ENCODE measurements at regions not wholly inside any gene's neighbourhood (a gene's known extent, or its start where the extent isn't known, plus 50 kb on each side); places are given as distances from the start of the nearest gene placed in this dataset.

DNA sequence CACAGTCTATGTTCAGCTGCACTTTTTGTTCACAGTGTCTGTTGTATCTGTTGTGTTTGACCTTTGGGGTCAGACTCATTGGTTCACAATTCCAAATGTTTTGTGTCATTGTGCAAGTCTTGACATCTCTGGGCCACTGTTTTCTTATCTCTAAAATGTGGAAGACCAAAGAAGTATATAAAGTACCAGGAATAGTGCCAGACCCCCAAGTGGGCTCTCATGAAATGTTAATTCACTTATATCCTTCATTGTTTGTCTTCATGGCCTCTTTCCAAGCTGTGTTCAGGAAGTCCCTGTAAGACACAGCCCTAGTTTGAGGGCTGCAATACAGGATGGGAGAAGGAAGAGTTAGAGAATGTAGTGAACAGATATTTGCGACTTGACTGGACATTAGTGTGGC lies 468.3 kb upstream of the BOD1L1 start:
- H3K27me3 Mint-ChIP-seq, result no peaks in the 10 kb centered on the region
- DNase-seq (ENCODE audit: low spot score), result no peak

GRCh38 chr4:14096396-14096965 lies 469.0 kb upstream of the BOD1L1 start:
- Mint-ChIP-seq H3K4me3 (no peak overlapping the region), H3K27ac (no peak overlapping the region), H3K9me3 (peaks cover 5% of the 10 kb centered on the region), H3K4me1 (ENCODE audit: low read depth in 2 of 2) (no peaks in the 10 kb centered on the region), H3K27me3 (no peaks in the 10 kb centered on the region), H3K36me3 (no peaks in the 10 kb centered on the region)
- no peak for DNase-seq (ENCODE audit: low spot score)
- ATAC-seq, result no peak

More for the DNA sequence above, 468.3 kb upstream of the BOD1L1 start:
- no peak for ATAC-seq
- Mint-ChIP-seq H3K4me1 (ENCODE audit: low read depth in 2 of 2) (no peaks in the 10 kb centered on the region), H3K9me3 (peaks cover 5% of the 10 kb centered on the region), H3K27ac (no peak overlapping the region), H3K4me3 (no peak overlapping the region), H3K36me3 (no peaks in the 10 kb centered on the region)

GRCh38 chr4:14100349-14100748 lies 472.8 kb upstream of the BOD1L1 start:
- no peaks in the 10 kb centered on the region for H3K4me1 Mint-ChIP-seq (ENCODE audit: low read depth in 2 of 2)
- H3K27me3 Mint-ChIP-seq, result no peaks in the 10 kb centered on the region
- H3K4me3 Mint-ChIP-seq, result no peak overlapping the region
- ATAC-seq, result no peak
- H3K9me3 Mint-ChIP-seq, result peaks cover 8% of the 10 kb centered on the region
- no peak for DNase-seq (ENCODE audit: low spot score)
- H3K36me3 Mint-ChIP-seq, result no peaks in the 10 kb centered on the region
- H3K27ac Mint-ChIP-seq, result no peak overlapping the region

DNA sequence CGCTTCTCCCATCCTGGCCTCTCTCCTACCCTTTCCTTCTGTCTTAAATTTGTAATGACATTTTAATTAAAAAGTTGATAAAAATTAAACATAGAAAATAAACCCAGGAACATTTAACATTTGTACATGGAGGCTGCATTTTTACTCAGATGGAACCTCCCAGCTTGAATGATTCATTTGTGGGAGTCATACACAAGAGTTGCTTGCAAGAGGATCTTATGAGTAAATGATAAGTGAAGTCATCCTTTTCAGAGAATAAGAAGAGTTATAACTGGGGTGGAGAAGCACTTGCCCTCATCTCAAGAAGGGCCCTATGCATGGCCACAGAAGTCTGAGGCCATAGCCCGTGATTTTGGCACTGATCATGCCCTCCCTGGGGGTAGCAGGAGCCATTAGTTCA lies 482.9 kb upstream of the BOD1L1 start:
- no peaks in the 10 kb centered on the region for H3K27me3 Mint-ChIP-seq
- no peak for ATAC-seq

DNA sequence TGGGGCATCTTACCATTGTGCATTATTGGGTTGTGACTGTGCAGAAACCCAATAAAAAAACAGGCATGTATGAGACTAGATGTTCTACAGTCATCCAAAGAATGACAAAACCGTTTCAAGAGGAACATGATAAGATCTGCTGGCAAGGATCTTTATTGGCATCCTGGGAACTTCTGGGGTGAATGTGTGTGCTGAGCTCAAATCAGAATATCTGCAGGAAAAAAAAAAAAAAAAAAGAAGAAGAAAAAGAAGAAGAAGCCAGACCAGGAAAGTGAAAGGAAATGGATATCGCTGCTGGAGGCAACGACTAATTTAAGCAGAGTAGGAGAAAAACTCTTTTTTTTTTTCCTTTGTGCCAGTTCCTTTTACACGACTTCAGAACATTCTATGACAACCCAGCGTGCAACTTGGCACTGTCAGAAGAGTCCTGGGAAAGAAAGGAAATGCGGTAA lies 484.2 kb upstream of the BOD1L1 start:
- Mint-ChIP-seq H3K27ac (no peak overlapping the region), H3K9me3 (peaks cover 9% of the 10 kb centered on the region), H3K4me1 (ENCODE audit: low read depth in 2 of 2) (no peaks in the 10 kb centered on the region), H3K4me3 (no peak overlapping the region), H3K36me3 (no peaks in the 10 kb centered on the region), H3K27me3 (no peaks in the 10 kb centered on the region)
- DNase-seq (ENCODE audit: low spot score) (no peak), ATAC-seq (no peak)

More for the DNA sequence above, 482.9 kb upstream of the BOD1L1 start:
- DNase-seq (ENCODE audit: low spot score), result no peak
- no peak overlapping the region for H3K4me3 Mint-ChIP-seq
- H3K4me1 Mint-ChIP-seq (ENCODE audit: low read depth in 2 of 2), result no peaks in the 10 kb centered on the region
- peaks cover 11% of the 10 kb centered on the region for H3K9me3 Mint-ChIP-seq
- H3K27ac Mint-ChIP-seq, result no peak overlapping the region
- H3K36me3 Mint-ChIP-seq, result no peaks in the 10 kb centered on the region

GRCh38 chr4:14115106-14115505 lies 487.6 kb upstream of the BOD1L1 start:
- Mint-ChIP-seq H3K9me3 (peaks cover 9% of the 10 kb centered on the region), H3K27me3 (no peaks in the 10 kb centered on the region), H3K36me3 (no peaks in the 10 kb centered on the region), H3K4me3 (no peak overlapping the region), H3K27ac (no peak overlapping the region), H3K4me1 (ENCODE audit: low read depth in 2 of 2) (peaks cover 0 to 2% of the 10 kb centered on the region in 2 donors)
- no peak for ATAC-seq
- no peak for DNase-seq (ENCODE audit: low spot score)

DNA sequence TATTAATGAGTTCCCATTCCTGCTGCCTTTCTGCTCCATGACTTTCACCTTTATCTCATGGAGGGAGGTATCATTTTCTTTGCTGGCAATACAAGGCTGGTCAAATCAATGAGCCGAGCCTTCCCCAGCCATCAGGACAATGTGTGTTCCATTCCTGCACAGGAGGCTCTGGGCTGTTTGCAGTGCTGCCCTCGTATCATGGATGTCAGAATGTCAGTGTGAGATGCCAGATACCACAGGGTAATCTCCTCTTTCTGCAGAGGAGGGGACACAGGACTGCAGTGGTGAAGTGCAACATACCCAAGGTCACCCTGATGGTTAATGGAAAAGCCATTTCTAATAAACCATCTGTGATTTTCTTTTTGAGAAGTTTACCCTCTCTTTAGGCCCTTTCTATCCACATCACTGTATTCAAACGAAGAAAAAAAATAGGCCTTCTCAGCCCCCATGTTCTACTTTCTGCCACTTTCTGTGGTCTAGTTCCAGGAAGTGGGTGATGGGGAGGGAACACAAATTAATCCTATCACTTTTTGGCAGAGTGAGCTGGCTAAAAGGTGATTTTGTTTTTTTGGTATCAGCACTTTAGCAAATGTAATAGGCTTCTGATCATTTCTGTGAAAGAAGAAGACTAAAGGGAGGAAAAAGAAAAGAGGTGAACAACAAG lies 490.2 kb upstream of the BOD1L1 start:
- Mint-ChIP-seq H3K4me1 (ENCODE audit: low read depth in 2 of 2) (peaks cover 0 to 2% of the 10 kb centered on the region in 2 donors), H3K9me3 (peaks cover 9% of the 10 kb centered on the region), H3K4me3 (no peak overlapping the region), H3K27ac (no peak overlapping the region), H3K36me3 (no peaks in the 10 kb centered on the region), H3K27me3 (no peaks in the 10 kb centered on the region)
- DNase-seq (ENCODE audit: low spot score) (no peak), ATAC-seq (no peak)

- Mint-ChIP-seq H3K4me1 (ENCODE audit: low read depth in 2 of 2) (no peaks in the 10 kb centered on the region), H3K27me3 (no peaks in the 10 kb centered on the region), H3K4me3 (no peak overlapping the region), H3K27ac (no peak overlapping the region), H3K9me3 (peaks cover 12% of the 10 kb centered on the region), H3K36me3 (no peaks in the 10 kb centered on the region)
- ATAC-seq, result no peak
- no peak for DNase-seq (ENCODE audit: low spot score)
Measured at GRCh38 chr4:14124816-14125215, 497.3 kb upstream of the BOD1L1 start.

DNA sequence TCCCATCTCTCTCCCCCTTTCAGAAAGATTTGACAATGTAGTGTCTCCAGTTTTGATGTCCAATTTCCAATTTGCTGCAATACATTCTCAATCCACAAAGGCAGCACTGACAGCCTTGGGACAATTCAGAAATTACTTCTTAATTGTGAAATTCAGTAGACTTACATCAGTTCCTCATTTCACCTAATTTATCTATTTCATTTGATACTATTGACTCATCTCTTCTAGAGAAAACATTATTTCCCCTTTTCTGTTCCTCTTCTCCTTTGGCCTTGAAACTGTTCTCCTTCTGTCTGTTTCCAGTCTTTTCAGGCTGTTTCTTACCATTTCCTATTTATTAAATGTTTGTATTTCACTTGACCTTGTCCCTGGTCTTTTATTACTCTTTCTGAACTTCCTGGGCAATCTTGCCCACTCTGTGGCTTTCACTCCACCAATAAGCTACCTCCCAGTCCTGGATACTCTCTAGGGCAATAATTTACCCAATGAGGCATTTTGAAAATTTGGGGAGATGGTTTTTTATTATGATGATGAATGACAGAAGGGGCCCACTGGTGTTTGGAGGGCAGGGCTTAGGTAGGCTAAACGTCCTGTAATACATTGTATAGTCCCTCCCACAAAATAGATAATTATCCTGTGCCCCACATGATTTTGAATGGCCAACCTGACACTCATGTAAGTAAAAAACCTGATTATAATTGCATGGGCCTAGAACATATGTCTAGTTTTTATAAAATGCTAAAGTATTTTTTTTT lies 498.0 kb upstream of the BOD1L1 start:
- H3K27me3 Mint-ChIP-seq, result no peaks in the 10 kb centered on the region
- no peaks in the 10 kb centered on the region for H3K36me3 Mint-ChIP-seq
- H3K4me1 Mint-ChIP-seq (ENCODE audit: low read depth in 2 of 2), result no peaks in the 10 kb centered on the region
- H3K9me3 Mint-ChIP-seq, result peaks cover 12% of the 10 kb centered on the region
- DNase-seq (ENCODE audit: low spot score), result no peak
- no peak overlapping the region for H3K4me3 Mint-ChIP-seq
- H3K27ac Mint-ChIP-seq, result no peak overlapping the region
- no peak for ATAC-seq

DNA sequence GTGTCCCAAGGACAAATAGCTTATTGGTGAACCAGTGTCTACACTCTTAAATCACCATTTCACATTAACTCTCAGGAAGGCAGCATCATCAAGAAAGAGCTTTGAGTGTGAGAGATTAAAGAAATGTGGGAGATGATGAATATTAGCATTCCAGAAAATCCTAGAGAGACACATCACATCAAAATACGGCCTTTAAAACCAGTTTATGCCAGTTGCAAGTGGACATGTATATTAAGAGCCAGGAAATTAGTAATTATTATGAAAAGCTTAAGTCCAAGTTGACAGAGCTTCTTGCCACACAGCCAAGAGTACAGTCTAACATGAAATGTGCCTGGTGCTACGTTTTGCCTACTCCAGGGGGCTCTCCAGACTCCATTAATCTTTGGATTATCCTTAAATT lies 503.0 kb upstream of the BOD1L1 start:
- H3K4me1 Mint-ChIP-seq (ENCODE audit: low read depth in 2 of 2), result no peaks in the 10 kb centered on the region
- DNase-seq (ENCODE audit: low spot score) (no peak), ATAC-seq (no peak)
- no peak overlapping the region for H3K4me3 Mint-ChIP-seq
- no peak overlapping the region for H3K27ac Mint-ChIP-seq
- peaks cover 6% of the 10 kb centered on the region for H3K9me3 Mint-ChIP-seq
- H3K36me3 Mint-ChIP-seq, result no peaks in the 10 kb centered on the region
- no peaks in the 10 kb centered on the region for H3K27me3 Mint-ChIP-seq

GRCh38 chr4:14131335-14131734 lies 503.8 kb upstream of the BOD1L1 start:
- H3K27me3 Mint-ChIP-seq, result no peaks in the 10 kb centered on the region
- no peak for ATAC-seq
- no peaks in the 10 kb centered on the region for H3K4me1 Mint-ChIP-seq (ENCODE audit: low read depth in 2 of 2)
- DNase-seq (ENCODE audit: low spot score), result no peak
- H3K9me3 Mint-ChIP-seq, result peaks cover 6% of the 10 kb centered on the region
- H3K27ac Mint-ChIP-seq, result no peak overlapping the region
- H3K4me3 Mint-ChIP-seq, result no peak overlapping the region
- no peaks in the 10 kb centered on the region for H3K36me3 Mint-ChIP-seq

GRCh38 chr4:14132301-14132700 lies 504.8 kb upstream of the BOD1L1 start:
- H3K27ac Mint-ChIP-seq, result no peak overlapping the region
- DNase-seq (ENCODE audit: low spot score) (no peak), ATAC-seq (no peak)

GRCh38 chr4:14138106-14138505 lies 510.6 kb upstream of the BOD1L1 start:
- no peaks in the 10 kb centered on the region for H3K4me1 Mint-ChIP-seq (ENCODE audit: low read depth in 2 of 2)
- no peak for ATAC-seq
- H3K27ac Mint-ChIP-seq, result no peak overlapping the region
- H3K36me3 Mint-ChIP-seq, result no peaks in the 10 kb centered on the region
- H3K27me3 Mint-ChIP-seq, result no peaks in the 10 kb centered on the region
- H3K9me3 Mint-ChIP-seq, result peaks cover 4% of the 10 kb centered on the region
- no peak overlapping the region for H3K4me3 Mint-ChIP-seq
- DNase-seq (ENCODE audit: low spot score), result no peak

More at GRCh38 chr4:14132301-14132700, 504.8 kb upstream of the BOD1L1 start:
- H3K9me3 Mint-ChIP-seq, result peaks cover 7% of the 10 kb centered on the region
- no peaks in the 10 kb centered on the region for H3K4me1 Mint-ChIP-seq (ENCODE audit: low read depth in 2 of 2)
- no peaks in the 10 kb centered on the region for H3K36me3 Mint-ChIP-seq
- H3K4me3 Mint-ChIP-seq, result no peak overlapping the region
- no peaks in the 10 kb centered on the region for H3K27me3 Mint-ChIP-seq

DNA sequence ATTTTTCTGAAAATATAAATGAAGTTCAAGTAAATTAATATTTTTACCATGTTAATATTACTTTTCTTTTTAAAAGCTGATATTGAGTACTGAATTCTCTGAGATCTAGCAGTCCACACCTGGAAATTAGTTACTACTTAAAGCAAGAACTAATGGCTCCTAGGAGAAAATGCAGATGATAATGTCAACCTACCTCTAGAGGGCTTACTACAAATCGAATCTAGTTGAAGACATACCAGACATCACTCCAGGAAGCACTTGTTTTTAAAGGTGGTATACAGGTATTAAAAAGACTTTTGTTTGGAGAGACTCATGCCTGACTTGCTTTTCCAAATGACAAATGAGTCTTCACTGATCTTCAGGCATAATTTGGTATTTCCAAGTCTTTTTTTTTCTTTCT lies 516.4 kb upstream of the BOD1L1 start:
- Mint-ChIP-seq H3K4me1 (ENCODE audit: low read depth in 2 of 2) (no peaks in the 10 kb centered on the region), H3K36me3 (no peaks in the 10 kb centered on the region), H3K9me3 (no peaks in the 10 kb centered on the region), H3K27ac (no peak overlapping the region), H3K27me3 (no peaks in the 10 kb centered on the region), H3K4me3 (no peak overlapping the region)
- ATAC-seq (no peak), DNase-seq (ENCODE audit: low spot score) (no peak)
